Choroid plexus epithelial cell (primary cell): ENCODE measurements at regions not wholly inside any gene's neighbourhood (a gene's known extent, or its start where the extent isn't known, plus 50 kb on each side); places are given as distances from the start of the nearest gene placed in this dataset.

Experiments used
- DNase-seq: peaks from one replicate; pipeline ENCODE4 v3.0.0-alpha.2; 2010; ENCODE audit warnings: low read depth
- H3K4me3 ChIP-seq: 2 replicates; pipeline ENCODE4 v1.5.1; 2011; ENCODE audit warnings: low read depth, mild to moderate bottlenecking, control low read depth, low read length, moderate library complexity
- TF ChIP-seq, protein P1 (sequence below): conservative IDR thresholded peaks from 2 replicates; pipeline ENCODE4 v1.5.1; 2011; ENCODE audit warnings: low read depth, mild to moderate bottlenecking, control low read depth, inconsistent platforms, low read length, moderate library complexity

DNA sequence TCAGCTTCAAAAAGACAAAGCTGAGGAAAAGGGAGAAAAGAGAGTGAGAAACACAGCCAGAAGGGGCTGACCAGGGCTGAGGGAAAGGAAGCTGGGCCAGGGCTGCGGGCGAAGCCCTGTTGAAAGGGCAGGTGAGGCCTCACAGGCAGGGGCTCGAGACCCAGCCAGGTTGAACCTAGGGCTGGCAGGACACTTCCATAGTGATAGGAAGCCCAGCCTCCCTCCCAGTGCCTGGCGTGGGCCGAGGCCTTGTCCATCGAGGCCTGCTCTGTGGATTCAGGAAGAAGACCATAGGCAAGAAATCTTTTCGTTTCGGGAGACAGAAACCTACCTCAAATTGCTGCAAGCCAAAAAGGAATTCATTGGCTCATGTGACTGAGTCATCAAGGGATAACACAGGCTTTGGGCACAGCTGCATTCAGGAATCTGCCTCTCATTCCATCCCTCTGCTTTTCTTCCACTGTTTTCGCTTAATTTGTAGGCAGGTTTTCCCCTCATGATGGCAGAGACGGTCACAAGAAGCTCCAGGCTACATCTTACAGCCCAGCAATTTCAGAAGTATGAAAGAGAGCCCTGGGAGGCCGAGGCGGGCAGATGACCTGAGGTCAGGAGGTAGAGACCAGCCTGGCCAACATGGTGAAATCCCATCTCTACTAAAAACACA lies 311.1 kb upstream of the SULF2 start:
- TF ChIP-seq, protein P1, sequence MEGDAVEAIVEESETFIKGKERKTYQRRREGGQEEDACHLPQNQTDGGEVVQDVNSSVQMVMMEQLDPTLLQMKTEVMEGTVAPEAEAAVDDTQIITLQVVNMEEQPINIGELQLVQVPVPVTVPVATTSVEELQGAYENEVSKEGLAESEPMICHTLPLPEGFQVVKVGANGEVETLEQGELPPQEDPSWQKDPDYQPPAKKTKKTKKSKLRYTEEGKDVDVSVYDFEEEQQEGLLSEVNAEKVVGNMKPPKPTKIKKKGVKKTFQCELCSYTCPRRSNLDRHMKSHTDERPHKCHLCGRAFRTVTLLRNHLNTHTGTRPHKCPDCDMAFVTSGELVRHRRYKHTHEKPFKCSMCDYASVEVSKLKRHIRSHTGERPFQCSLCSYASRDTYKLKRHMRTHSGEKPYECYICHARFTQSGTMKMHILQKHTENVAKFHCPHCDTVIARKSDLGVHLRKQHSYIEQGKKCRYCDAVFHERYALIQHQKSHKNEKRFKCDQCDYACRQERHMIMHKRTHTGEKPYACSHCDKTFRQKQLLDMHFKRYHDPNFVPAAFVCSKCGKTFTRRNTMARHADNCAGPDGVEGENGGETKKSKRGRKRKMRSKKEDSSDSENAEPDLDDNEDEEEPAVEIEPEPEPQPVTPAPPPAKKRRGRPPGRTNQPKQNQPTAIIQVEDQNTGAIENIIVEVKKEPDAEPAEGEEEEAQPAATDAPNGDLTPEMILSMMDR = no peak
- no peak for DNase-seq
- no peak overlapping the region for H3K4me3 ChIP-seq

DNA sequence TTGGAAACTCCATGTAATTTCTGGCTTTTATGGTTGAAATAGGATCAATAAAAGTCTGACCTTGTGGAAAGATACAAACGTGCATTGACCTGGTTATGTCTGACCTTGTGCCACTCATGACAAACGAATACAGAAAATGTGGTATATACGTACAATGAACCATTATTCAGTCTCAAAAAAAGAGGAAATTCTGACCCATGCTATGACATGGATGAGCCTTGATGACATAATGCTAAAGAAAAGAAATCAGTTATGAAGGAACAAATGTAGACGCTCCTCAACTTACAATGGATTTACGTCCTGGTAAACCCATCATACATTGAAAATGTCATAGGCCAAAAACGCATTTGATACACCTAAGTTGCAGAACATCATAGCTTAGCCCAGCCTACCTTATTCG lies 309.7 kb upstream of the SULF2 start:
- DNase-seq = no peak
- no peak overlapping the region for H3K4me3 ChIP-seq
- TF ChIP-seq, protein P1 = no peak

DNA sequence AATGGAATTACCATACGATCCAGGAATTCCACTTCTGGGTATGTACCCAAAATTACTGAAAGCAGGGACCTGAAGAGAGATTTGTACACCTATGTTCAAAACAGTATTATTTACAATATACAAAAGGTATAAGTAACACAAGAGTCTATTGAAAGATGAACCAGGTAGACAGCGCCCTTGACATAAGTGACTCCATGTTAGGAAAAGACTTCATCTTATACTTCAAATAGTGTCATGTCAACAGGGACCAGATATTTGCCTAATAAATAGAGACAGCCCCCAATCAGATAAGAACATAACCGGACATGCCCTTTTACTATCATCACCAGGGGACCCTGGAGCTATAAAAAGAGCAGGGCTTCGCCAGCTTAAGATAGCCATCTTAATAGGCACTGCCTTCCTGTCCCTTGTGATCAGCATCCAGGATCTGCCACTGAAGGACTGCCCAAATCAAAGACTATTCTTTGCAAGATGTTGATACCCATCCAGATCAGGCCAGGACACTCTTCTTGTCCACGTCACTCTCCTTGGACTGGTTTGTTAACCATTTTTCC lies 309.0 kb upstream of the SULF2 start:
- no peak overlapping the region for H3K4me3 ChIP-seq
- TF ChIP-seq, protein P1 = no peak
- no peak for DNase-seq

DNA sequence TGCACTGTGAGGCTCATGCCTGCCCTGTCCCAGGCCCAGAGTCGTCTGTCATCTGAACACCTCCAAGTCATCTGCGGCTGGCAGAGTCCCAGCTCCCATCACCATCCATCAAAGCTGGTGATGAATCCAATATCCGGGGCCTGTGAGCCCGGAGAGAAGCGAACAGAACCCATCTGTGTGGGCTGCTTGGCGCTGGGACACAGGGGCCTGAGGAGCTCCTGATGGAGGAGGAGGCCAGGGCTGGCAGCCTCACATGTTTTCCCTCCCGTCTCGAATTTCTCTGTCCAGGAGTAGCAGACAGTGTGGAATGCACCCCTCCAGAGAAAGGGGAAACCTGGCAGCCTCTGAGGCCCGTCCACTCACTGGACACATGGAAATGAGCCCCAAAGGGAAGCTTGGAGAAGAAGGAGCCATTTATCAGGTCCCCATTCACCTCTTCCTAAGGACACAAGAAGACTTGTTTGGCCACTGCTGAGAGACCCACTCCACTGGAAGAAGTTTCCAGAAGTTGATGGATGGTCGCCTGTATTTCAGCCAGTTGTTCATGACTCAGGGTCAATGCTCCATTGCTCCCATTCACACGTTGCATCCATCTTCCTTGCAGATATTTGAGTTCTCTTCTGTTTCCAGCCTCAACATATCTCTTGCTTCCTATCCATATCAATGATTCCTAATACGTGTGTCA lies 307.5 kb upstream of the SULF2 start:
- H3K4me3 ChIP-seq = no peak overlapping the region
- no peak for DNase-seq
- TF ChIP-seq, protein P1 = no peak

DNA sequence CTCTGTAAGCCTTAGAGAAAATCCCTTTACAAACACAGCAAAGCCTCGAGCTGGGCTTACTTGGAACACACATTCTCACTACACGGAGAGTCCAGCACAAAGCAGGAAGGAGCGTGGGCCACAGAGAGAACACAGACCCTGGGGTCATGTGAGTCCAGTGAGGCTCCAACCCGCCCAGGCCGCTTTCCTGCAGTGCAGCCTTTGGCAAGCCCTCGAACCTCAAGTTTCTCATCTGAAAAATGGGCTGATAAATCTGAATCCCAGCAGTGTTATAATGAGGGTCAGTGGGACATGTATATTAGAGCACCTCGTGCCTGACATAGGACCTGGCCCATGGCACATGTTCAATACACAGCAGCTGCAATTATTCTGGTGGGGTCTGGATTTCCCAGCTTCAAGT lies 305.5 kb upstream of the SULF2 start:
- no peak overlapping the region for H3K4me3 ChIP-seq
- DNase-seq = no peak
- TF ChIP-seq, protein P1 = no peak

DNA sequence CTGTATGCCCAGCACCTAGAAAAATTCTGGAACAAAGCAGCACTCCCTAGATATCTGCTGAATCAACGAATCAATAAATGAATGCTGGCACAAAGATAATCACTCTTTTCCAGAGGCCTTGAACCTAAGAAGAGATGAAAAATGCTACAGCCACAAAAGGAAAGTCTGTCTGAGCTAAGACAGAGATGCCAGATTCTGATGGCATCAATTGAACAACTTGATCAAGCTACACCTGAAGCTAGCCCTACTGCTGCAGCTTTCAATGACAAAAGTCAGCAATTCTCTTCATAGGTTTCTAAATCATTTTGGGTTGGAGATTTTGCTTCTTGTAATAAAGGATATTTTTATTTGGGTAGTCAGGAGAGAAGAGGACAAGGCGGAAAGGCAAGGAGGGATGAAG lies 305.0 kb upstream of the SULF2 start:
- TF ChIP-seq, protein P1 = no peak
- H3K4me3 ChIP-seq = no peak overlapping the region
- DNase-seq = no peak
